ENCODE measurements at regions not wholly inside any gene's neighbourhood (a gene's known extent, or its start where the extent isn't known, plus 50 kb on each side); places are given as distances from the start of the nearest gene placed in this dataset.
"Not testable (repeated sequence)": the region's sequence is repeated elsewhere in the genome, so short reads cannot be mapped to it uniquely, and the experiment has no call there.

GRCh38 chr3:86794361-86795065 lies 196.4 kb downstream of the VGLL3 start:
- peak; percentile 35 for DNase-seq (ENCODE audit: low read depth)

- DNase-seq (ENCODE audit: low read depth): peak; percentile 96
Observed at GRCh38 chr3:86793786-86794185, 197.2 kb downstream of the VGLL3 start.

DNA sequence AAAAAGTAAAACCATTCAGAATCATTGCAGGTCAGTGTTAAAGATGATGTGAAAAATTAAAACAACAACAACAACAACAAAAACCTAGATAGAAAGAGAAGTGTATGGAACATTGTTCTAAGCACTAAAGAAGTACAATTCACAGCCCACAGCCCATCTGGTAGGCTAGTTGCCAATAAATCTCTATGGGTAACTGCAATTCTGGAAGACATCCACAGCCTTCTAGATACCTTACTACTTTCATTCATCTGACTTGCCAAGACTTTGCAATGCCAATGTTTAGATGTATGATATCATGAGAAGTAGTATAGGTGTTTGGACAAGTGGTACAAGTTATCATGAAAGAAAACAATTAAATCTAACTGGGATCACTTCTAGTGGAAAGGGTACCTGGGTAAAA lies 198.6 kb downstream of the VGLL3 start:
- peak; percentile 70 for DNase-seq (ENCODE audit: low read depth)

- no peak for DNase-seq (ENCODE audit: low read depth)
Observed at GRCh38 chr3:86790884-86791549, 199.9 kb downstream of the VGLL3 start.

DNA sequence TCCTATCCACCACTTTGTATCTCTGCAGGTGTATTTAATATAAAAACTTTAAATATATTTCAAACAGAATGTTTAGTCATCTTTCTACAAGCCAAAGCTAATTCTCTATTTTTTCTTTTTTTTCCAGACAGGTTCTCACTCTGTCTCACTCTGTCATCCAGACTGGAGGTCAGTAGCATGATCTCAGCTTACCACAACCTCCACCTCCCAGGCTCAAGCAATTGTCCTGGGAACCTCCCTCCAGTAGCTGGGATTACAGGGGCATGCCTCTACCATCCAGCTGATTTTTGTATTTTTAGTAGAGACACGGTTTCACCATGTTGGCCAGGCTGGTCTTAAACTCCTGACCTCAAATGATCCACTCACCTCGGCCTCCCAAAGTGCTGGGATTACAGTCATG lies 202.6 kb downstream of the VGLL3 start:
- peak; percentile 47 for DNase-seq (ENCODE audit: low read depth)

DNA sequence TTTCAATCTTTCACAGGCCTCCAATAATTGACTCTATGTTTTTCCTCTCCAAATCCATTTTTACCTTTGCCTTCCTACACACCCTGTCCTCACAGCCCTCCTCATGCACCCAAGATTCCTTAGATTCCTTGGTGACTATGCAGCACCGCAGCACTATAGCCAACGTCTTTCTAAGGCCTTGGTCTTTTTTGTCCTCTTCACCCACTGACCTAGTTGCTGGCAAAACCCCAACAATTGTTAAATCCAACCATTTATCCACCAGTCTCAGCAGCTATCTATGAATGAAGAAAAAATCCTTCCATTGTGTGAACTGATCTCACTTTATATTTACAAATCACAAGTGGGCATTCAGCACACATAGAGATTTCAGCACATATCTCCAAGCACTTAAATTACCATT lies 203.9 kb downstream of the VGLL3 start:
- peak; percentile 78 for DNase-seq (ENCODE audit: low read depth)

- peak; percentile 57 for DNase-seq (ENCODE audit: low read depth)
Observed at GRCh38 chr3:86785386-86785785, 205.6 kb downstream of the VGLL3 start.

- DNase-seq (ENCODE audit: low read depth): no peak
Observed at GRCh38 chr3:86782866-86783265, 208.1 kb downstream of the VGLL3 start.

GRCh38 chr3:86782286-86782685 lies 208.7 kb downstream of the VGLL3 start:
- no peak for DNase-seq (ENCODE audit: low read depth)

DNA sequence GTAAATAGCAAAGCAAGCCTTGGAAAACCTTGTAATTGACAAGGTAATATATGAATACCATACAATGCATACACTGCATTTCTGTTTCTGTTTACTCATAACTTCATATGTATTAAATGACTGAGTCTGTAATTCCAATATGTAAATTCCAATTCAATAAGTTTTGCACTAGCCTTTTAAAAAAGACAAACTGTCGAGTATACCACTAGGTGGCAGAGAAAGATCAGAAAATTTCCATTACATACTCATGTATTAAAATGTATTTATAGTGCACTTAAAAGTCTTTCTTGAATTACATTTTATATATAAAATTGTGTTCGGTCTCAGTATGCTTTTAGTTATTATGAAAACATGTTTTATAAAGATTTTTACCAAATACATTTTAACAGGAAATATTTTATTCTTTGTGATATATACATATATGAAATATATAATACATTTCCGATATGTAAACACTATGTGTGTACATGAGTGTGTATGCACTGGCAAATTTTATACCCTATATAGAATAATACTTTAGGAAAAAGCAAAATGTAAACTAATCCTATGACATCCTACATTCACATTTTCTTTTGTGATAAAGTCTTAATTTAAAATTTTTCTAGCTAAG lies 216.8 kb downstream of the VGLL3 start:
- peak; percentile 51 for DNase-seq (ENCODE audit: low read depth)

DNA sequence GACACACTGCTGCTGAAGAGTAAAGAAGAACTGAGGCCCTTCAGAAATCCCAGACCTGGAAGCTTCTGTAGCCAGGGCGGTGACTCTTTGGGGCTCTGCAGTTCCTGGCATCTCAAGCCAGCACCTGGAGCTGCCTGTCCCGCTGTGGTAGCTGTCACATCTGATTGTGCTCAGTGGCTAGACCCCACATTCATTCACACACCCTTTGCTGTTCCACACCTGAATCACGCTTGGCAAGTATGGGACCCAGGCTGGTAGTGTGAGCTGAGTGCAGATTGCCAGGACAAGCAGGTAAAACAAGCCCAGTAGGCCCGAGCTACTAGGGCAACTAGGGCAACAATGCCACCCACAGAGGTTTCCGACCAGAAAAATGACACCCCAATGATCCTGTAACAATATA lies 218.2 kb downstream of the VGLL3 start:
- no peak for DNase-seq (ENCODE audit: low read depth)

DNA sequence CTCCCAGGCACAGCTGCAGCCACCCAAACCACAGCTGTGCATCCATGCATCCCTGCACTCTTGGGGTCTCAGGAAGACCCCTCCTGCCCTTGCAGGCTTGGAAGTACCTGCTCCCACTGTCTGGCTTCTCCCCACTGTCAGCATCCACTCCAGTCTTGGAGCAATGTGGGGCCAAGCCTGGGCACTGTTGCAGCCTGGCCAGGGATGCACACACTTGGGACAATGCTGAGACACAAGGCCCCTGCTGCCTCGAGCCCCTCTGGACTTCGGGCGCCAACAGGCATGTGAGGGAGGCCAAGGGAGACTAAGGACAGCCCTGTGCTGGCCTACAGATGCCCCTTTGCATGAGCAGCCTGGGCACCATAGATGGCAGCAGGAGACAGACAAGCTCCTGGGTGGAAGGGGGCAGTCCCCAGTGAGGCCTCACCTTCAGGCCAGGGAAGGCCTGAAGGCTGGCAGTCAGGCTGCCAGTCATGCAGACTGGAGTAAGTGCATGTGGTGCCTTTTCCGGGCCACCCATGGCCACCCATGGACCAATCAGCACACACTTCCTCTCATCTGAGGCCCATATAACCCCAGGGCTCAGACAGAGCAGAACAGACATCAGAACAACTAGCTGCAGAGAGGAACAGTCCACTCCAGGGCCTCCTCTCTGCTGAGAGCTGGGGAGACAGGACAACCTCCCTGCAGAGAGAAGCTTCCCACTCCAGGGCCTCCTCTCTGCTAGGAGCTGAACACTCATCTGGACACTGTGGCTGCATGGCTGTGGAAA lies 219.0 kb downstream of the VGLL3 start:
- DNase-seq (ENCODE audit: low read depth): no peak

DNA sequence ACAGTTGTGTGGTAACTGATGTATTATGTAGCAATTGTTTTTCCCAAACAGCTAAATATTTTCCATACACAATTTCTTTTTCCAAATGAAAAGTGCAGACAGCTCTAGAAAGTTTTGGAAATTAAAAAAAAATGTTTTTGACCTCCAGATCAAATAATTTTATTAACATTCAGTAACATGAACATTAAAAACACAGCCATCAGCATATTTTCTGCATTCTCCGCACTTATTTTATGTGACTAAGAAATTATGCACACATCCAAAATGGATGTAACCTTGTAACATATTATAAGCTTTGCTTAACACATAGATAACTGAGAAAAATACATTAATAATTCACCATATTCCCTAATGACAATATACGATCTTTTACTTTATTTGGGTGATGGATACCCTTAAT lies 224.6 kb downstream of the VGLL3 start:
- DNase-seq (ENCODE audit: low read depth): no peak

GRCh38 chr3:86757322-86758179 lies 233.4 kb downstream of the VGLL3 start:
- not testable (repeated sequence) for DNase-seq (ENCODE audit: low read depth)

DNA sequence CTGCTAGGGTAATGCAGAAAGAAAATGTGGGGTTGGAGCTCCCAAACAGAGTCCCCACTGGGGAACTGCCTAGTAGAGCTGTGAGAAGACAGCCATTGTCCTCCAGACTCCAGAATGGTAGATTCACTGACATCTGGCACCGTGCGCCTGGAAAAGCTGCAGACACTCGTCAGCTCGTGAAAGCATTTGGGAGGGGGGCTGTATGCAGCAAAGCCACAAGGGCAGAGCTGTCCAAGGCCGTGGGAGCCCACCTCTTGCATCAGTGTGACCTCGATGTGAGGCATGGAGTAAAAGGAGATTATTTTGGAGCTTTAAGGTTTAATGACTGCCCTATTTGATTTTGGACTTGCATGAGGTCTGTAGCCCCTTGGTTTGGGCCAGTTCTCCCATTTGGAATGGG lies 242.9 kb downstream of the VGLL3 start:
- DNase-seq (ENCODE audit: low read depth): no peak

GRCh38 chr3:86744051-86744450 lies 246.9 kb downstream of the VGLL3 start:
- no peak for DNase-seq (ENCODE audit: low read depth)

DNA sequence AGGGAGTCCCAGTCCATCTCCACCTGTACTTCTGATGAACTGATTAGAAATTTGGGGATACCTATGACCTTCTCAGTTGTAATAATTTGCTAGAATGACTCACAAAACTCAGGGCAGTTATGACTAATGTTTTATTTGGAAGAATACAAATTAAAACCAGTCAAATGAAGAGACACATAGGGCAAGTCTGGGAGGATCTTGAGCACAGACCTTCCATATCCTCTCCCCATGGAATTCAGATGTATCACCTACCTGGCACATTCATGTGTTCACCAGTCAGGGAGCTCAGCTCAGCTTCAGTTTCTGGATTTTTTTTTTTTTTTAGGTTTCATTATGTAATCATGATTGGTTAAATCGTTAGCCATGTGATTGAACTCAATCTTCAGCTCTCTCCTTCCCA lies 247.7 kb downstream of the VGLL3 start:
- DNase-seq (ENCODE audit: low read depth): no peak

DNA sequence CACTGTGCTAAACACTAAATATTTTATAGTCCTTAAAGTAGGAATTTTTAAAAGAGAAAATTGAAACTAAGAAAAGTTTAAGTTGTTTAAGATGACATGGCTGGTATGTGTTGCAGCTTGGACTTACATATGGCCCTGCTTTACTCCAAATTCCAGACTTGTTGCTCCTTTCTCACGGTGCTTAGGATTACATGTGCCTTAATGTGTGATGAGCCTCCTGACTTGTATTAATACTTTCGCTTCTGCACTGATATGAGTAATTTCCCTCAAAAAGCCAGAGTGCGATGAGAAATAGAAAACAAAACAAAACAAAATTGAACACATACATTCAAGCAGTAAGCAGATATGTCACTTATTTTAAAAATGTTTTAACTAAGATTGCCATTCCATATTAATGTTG lies 250.2 kb downstream of the VGLL3 start:
- peak; percentile 16 for DNase-seq (ENCODE audit: low read depth)

GRCh38 chr3:86739244-86739643 lies 251.7 kb downstream of the VGLL3 start:
- no peak for DNase-seq (ENCODE audit: low read depth)

DNA sequence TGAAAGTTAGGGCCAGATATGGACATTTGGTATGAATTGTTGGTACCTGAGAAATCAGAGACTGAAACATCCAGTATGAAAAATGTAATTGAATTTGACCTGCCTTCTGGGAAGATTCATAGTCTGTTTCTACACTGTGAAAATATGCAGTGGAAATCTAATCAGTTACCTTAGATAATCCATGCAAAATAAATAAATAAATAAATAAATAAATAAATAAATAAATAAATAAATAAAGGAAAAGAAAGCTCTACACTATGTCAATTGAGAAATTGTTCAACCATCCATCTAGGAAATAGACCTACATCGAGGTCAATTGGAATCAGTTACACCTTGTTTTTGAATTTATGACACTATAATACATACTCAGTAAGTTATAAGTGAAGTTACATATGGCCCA lies 252.3 kb downstream of the VGLL3 start:
- no peak for DNase-seq (ENCODE audit: low read depth)

- DNase-seq (ENCODE audit: low read depth): no peak
Observed at GRCh38 chr3:86737517-86737916, 253.4 kb downstream of the VGLL3 start.

DNA sequence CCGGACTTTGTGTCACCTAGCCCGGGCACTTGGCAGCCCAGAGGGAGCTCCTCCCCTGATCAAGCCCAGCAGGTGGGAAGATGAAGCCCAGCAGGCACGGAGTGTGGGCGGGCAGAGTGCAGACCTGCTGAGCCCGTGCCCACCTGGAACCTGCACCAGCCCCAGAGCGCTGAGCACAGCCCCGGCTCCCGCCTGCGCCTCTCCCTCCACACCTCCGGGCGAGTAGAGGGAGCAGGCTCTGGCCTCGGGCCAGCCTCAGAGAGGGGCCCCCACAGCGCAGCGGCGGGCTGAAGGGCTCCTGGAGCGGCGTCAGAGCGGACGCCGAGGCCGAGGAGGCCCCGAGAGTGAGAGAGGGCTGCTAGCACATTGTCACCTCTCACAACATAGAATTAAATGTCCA lies 257.7 kb downstream of the VGLL3 start:
- no peak for DNase-seq (ENCODE audit: low read depth)
